PC-9 (cell line): ENCODE measurements at regions not wholly inside any gene's neighbourhood (a gene's known extent, or its start where the extent isn't known, plus 50 kb on each side); places are given as distances from the start of the nearest gene placed in this dataset.

Experiments
- BruUV-seq: library from RNA; stranded (reverse); fragments of 400-500 nt; replicated peaks from 2 replicates; lab custom pipeline; 2021; lab: Mats Ljungman, UMichigan
- CTCF ChIA-PET: fragments of 300-600 bp; sonication (Branson Sonifier 250); formaldehyde crosslinking; loops from one replicate; lab custom pipeline; 2022; ENCODE audit warnings: antibody characterized with exemption; lab: Charles Lee
- POLR2A ChIA-PET: fragments of 300-600 bp; sonication (Branson Sonifier 250); formaldehyde crosslinking; loops from one replicate; lab custom pipeline; 2022; ENCODE audit warnings: antibody characterized with exemption; ENCODE audit not compliant: unreplicated experiment; lab: Charles Lee
- DNase-seq, 2 experiments: peaks; one replicate each; pipeline versions ENCODE4 v3.0.0 to v3.0.0-alpha.2; 2015 to 2022; ENCODE audit warnings: mixed read lengths in 1 of 2
- H2AFZ ChIP-seq: fragments of 200-600 bp; sonication (generic); 2 replicates; pipeline ENCODE4 v1.8.1; 2017; ENCODE audit warnings: antibody characterized with exemption
- H3F3A ChIP-seq: fragments of 200-600 bp; sonication (generic); 2 replicates; pipeline ENCODE4 v1.8.1; 2017; ENCODE audit warnings: antibody characterized with exemption, mild to moderate bottlenecking, low read depth; ENCODE audit not compliant: insufficient read depth
- H3K27ac ChIP-seq: fragments of 200-600 bp; sonication (generic); 2 replicates; pipeline ENCODE4 v1.6.1; 2016; ENCODE audit warnings: mixed run types
- H3K27me3 ChIP-seq: fragments of 200-600 bp; sonication (generic); 2 replicates; pipeline ENCODE4 v1.6.1; 2016; ENCODE audit warnings: low read depth, mixed run types; ENCODE audit not compliant: insufficient read depth
- H3K36me3 ChIP-seq: fragments of 200-600 bp; sonication (generic); 2 replicates; pipeline ENCODE4 v1.6.1; 2016; ENCODE audit warnings: low read depth, mixed run types
- H3K4me1 ChIP-seq: fragments of 200-600 bp; sonication (generic); replicated peaks from 2 replicates; pipeline ENCODE4 v1.6.1; 2016; ENCODE audit warnings: mixed run types; ENCODE audit not compliant: insufficient read depth
- H3K4me2 ChIP-seq: fragments of 200-600 bp; sonication (generic); 2 replicates; pipeline ENCODE4 v1.6.1; 2017; ENCODE audit warnings: mixed run types
- H3K4me3 ChIP-seq: fragments of 200-600 bp; sonication (generic); 2 replicates; pipeline ENCODE4 v1.6.1; 2016; ENCODE audit warnings: mixed run types
- H3K79me2 ChIP-seq: fragments of 200-600 bp; sonication (generic); 2 replicates; pipeline ENCODE4 v1.6.1; 2017; ENCODE audit warnings: low read depth, mixed run types
- H3K9me2 ChIP-seq: fragments of 200-600 bp; sonication (generic); 2 replicates; pipeline ENCODE4 v1.8.1; 2017; ENCODE audit warnings: mild to moderate bottlenecking; ENCODE audit not compliant: insufficient read depth
- H3K9me3 ChIP-seq: fragments of 200-600 bp; sonication (generic); 2 replicates; pipeline ENCODE4 v1.8.1; 2016; ENCODE audit warnings: low read depth; ENCODE audit not compliant: insufficient read depth
- H4K20me1 ChIP-seq: fragments of 200-600 bp; sonication (generic); 2 replicates; pipeline ENCODE4 v1.8.1; 2017; ENCODE audit not compliant: insufficient read depth
- CTCF ChIP-seq: fragments of 200-600 bp; sonication (generic); conservative IDR thresholded peaks from 2 replicates; pipeline ENCODE4 v1.6.1; 2017; ENCODE audit warnings: mixed run types, antibody characterized with exemption, mild to moderate bottlenecking, moderate library complexity
- EZH2 ChIP-seq: fragments of 200-600 bp; sonication (generic); IDR thresholded peaks from 2 replicates; pipeline ENCODE4 v1.8.0; 2017; ENCODE audit warnings: antibody characterized with exemption, low read depth
- intact Hi-C: fragments of 100-400 bp; cut with micrococcal nuclease; formaldehyde crosslinking; loops from one replicate; pipeline ENCODE4 v1.10.0; 2022; ENCODE audit not compliant: unreplicated experiment

GRCh38 chr5:105462377-105462776, 1899.8 kb upstream of the NUDT12 start:
- Histone ChIP-seq H3K4me1 (no peaks in the 10 kb centered on the region), H3K79me2 (no peaks in the 10 kb centered on the region), H3K36me3 (no peaks in the 10 kb centered on the region), H3K9me2 (no peaks in the 10 kb centered on the region), H3K9me3 (peaks cover 18% of the 10 kb centered on the region; the same call in 1 of the 2 replicates), H3K4me3 (no peak overlapping the region), H2AFZ (no peak overlapping the region), H3K4me2 (no peak overlapping the region), H3K27me3 (no peaks in the 10 kb centered on the region), H3K27ac (no peak overlapping the region), H3F3A (no peaks in the 10 kb centered on the region), H4K20me1 (no peaks in the 10 kb centered on the region)
- no TSS peak for BruUV-seq
- intact Hi-C loops: no loop called here
- TF ChIP-seq EZH2: no peak
- TF ChIP-seq CTCF: no peak
- ChIA-PET POLR2A (no interaction called here), CTCF (no interaction called here)
- DNase-seq: no peak

DNA sequence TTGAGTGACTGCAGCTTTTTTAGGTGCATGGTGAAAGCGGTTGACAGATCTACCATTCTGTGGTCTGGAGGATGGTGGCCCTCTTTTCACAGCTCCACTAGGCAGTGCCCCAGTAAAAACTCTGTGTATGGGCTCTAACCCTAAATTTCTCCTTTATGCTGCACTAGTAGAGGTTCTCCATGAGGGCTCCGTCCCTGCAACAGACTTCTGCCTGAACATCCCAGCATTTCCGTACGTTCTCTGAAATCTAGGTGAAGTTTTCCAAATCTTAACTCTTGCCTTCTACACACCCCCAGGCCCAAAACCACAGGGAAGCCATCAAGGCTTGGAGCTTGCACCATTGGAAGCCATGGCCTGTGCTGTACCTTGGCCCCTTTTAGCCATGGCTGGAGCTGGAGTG, 1898.1 kb upstream of the NUDT12 start:
- no peak for DNase-seq
- Histone ChIP-seq H3F3A (no peaks in the 10 kb centered on the region), H2AFZ (no peak overlapping the region), H4K20me1 (no peaks in the 10 kb centered on the region), H3K4me2 (no peak overlapping the region), H3K9me2 (no peaks in the 10 kb centered on the region), H3K4me1 (no peaks in the 10 kb centered on the region), H3K79me2 (no peaks in the 10 kb centered on the region), H3K36me3 (no peaks in the 10 kb centered on the region), H3K4me3 (no peak overlapping the region), H3K27me3 (no peaks in the 10 kb centered on the region), H3K9me3 (peaks cover 18% of the 10 kb centered on the region; the same call in 1 of the 2 replicates), H3K27ac (no peak overlapping the region)
- intact Hi-C loops: no loop called here
- POLR2A ChIA-PET: no interaction called here
- no TSS peak for BruUV-seq
- CTCF ChIA-PET: no interaction called here
- TF ChIP-seq EZH2: no peak
- TF ChIP-seq CTCF: no peak

GRCh38 chr5:105453216-105453807, 1890.7 kb upstream of the NUDT12 start:
- no peaks in the 10 kb centered on the region for H3K27me3 ChIP-seq
- no peaks in the 10 kb centered on the region for H3K4me1 ChIP-seq
- DNase-seq: no peak
- no peak overlapping the region for H2AFZ ChIP-seq
- no peak overlapping the region for H3K4me3 ChIP-seq
- H3F3A ChIP-seq: no peaks in the 10 kb centered on the region
- no peaks in the 10 kb centered on the region for H4K20me1 ChIP-seq
- no peaks in the 10 kb centered on the region; the same call in 1 of the 2 replicates for H3K9me3 ChIP-seq
- BruUV-seq: no TSS peak
- ChIA-PET POLR2A (no interaction called here), CTCF (no interaction called here)
- no peak for TF ChIP-seq EZH2
- no peaks in the 10 kb centered on the region for H3K9me2 ChIP-seq
- intact Hi-C loops: no loop called here
- no peak overlapping the region for H3K27ac ChIP-seq
- H3K79me2 ChIP-seq: no peaks in the 10 kb centered on the region
- no peak overlapping the region for H3K4me2 ChIP-seq
- no peaks in the 10 kb centered on the region for H3K36me3 ChIP-seq

- Histone ChIP-seq H3K79me2 (no peaks in the 10 kb centered on the region), H2AFZ (no peak overlapping the region), H3K4me2 (no peak overlapping the region), H4K20me1 (no peaks in the 10 kb centered on the region), H3K27me3 (no peaks in the 10 kb centered on the region), H3K4me3 (no peak overlapping the region), H3F3A (no peaks in the 10 kb centered on the region), H3K36me3 (no peaks in the 10 kb centered on the region), H3K9me2 (no peaks in the 10 kb centered on the region), H3K4me1 (no peaks in the 10 kb centered on the region), H3K27ac (no peak overlapping the region), H3K9me3 (no peaks in the 10 kb centered on the region; the same call in 1 of the 2 replicates)
- CTCF ChIA-PET: no interaction called here
- intact Hi-C loops: no loop called here
- POLR2A ChIA-PET: no interaction called here
- no peak for TF ChIP-seq CTCF
- no peak for TF ChIP-seq EZH2
- BruUV-seq: no TSS peak
- DNase-seq: no peak
Measured at GRCh38 chr5:105448271-105448670, 1885.7 kb upstream of the NUDT12 start.
